Amniotic epithelial cell (primary cell): ENCODE measurements at regions not wholly inside any gene's neighbourhood (a gene's known extent, or its start where the extent isn't known, plus 50 kb on each side); places are given as distances from the start of the nearest gene placed in this dataset.
A peak's percentile ranks its signal among the peaks of the same experiment; 100 is the strongest.

ENCODE experiments used
- DNase-seq: peaks from one replicate; pipeline ENCODE4 v3.0.0-alpha.2; 2010; ENCODE audit warnings: low read depth

DNA sequence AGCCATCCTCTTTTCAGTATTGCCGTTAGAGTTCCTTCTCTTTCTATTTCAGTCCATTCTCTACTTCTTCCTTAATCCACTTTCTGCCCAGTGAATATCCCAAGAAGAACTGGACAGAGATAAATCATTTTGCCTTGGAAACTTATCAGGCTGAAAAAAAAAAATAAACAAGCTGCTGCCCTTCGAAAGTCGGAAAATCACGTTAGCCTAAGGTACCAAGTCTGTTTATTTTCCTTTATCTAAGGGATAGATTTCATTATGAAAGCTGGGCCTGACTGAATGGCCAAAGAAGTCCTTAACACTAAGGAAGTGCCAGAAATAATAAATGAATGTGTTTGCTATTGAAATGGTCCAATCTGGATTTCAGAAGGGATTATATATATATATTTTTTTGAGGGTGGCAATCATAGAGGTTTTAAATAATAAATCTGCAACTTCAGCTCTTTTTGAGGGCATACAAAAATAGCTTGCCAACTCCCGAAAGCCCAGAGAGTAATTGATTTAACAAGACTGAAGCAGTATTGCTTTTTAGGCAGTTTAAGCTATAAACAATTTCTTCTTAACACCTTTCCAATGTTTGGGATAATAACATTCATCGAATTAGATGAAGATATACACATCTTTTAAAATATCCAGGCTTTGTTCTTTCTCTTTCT lies 127.0 kb upstream of the STMND1 start:
- DNase-seq = no peak

- DNase-seq = no peak
Measured at GRCh38 chr6:16974387-16974673, 127.5 kb upstream of the STMND1 start.

DNA sequence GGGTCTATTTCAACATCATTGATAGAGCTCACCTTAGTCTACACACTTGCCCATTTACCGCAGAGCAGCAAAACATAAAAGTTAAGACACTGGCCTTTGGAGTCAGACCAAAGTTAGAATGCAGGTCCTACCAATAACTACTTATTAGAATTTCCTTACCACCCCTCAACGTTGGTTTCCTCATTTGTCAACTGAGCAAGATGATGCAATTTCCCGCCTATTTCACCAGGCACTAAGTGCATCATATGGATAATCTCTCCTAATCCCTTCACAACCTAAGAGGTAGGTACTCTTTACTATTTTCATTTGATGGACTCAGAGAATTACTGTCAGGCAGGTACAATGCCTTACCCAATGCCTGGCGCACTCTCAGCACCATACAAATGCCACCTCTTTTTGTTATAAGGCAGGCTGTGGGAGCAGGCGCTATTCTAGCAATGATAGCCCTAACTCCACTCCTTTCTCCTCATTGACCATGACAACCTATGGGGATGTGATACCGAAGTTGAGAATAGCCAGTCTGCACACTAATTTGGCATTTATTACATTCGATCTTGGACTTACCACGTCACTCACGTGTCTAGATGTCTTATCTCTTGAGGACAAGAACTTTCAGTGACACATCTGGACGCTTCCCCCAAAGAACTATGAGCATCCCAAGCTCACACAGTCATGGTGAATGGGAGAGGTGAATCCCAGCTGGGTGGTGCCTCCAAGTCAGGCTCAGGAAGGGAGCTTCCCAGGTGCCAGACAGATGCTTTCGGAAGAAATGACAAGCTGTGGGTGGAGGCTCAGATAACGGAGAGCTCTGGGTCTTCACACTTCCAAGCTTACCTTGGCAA lies 128.1 kb upstream of the STMND1 start:
- no peak for DNase-seq

DNA sequence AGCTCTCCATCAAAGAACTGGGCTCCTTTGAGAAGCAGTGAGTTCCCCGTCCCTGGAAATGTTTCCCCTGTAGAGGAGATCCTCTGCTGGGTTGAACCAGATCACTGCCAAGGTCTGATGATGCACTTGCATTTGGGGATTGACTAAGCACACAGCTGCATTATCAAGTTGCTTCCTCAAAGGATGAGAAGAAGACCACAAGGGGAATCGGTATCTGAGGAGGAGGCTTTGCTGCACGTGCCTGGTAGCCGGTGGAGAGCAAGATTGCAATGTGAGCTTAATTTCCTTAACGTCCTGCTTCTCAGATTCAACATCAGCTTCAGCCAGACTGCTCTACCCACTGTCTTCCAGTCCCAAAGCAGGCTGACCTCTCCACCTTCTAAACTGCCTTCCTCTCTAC lies 128.8 kb upstream of the STMND1 start:
- DNase-seq = no peak

- no peak for DNase-seq
Measured at GRCh38 chr6:16972535-16972934, 129.3 kb upstream of the STMND1 start.

DNA sequence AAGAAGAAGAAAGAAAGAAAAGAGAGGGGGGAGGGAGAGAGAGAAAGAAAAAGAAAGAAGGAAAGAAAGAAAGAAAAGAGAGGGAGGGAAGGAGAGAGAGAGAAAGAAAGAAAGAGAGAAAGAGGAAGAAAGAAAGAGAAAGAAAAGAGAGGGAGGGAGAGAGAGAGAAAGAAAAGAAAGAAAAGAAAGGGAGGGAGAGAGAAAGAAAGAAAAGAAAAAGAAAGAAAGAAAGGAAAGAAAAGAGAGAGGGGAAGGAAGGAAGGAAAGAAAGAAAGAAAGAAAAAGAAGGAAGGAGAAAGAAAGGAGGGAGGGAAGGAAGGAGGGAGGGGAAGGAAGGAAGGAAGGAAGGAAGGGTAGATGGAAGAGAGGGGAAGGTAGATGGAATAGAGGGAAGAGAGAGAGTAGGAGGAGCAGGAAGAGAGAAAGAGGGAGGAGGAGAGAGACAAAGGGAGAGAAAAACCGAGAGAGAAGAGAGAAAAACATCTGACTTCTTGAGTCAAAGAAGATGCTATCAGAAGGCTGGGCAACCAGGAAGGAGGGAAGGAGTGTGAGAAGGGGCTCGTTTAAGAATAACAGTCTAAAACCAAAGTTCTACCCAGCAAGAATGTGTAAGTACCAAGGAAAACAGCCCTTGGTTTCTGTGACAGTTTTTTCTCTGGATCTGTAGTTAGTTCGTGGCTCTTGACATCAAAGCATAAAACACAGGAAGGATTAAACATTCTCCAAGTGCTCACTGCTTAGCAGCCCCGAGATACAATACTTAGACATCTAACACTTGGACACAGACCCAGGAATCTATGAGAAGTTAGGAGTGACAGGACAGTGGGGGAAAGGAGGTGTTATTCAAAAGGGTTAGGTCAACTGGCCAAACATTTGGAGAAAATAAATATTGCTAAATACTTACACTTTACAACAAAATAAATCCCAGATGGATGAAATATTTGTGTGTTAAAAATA lies 131.9 kb upstream of the STMND1 start:
- no peak for DNase-seq

GRCh38 chr6:16968101-16968500 lies 133.7 kb upstream of the STMND1 start:
- no peak for DNase-seq

DNA sequence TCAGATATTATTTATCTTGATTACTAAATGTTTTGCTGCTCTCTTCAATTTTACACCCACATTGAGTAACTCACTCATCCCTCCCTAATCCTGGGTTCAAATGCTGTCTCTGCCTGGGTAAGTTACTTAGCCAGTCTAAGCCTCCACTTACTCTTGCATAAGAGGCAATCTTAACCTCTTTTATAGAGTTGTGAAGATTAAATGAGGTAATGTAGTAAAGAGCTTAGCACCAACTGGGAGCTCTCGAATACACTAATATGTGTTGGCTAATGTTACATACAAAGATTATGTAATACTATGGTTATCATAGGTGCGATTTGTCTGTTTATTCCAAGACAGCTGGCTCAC lies 134.4 kb upstream of the STMND1 start:
- DNase-seq = peak; percentile 70

- peak; percentile 77 for DNase-seq
Measured at GRCh38 chr6:16966791-16967469, 134.9 kb upstream of the STMND1 start.

DNA sequence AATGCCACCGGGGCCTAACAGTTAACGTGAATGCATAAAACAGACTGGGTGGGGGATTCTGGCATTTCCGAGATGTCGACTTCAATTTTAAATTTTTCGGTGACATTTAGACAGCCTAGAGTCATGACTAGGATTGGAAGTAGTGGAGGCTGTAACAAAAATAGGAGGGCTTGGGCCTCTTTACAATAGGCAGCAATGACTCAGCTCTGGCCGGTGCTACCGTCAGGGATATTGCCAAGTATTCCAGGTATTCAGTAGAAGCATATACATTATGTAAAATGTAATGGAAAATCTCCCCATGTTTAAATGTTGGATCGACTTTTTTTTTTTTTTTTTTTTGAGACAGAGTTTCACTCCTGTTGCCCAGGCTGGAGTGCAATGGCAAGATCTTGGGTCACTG lies 136.2 kb upstream of the STMND1 start:
- DNase-seq = no peak

DNA sequence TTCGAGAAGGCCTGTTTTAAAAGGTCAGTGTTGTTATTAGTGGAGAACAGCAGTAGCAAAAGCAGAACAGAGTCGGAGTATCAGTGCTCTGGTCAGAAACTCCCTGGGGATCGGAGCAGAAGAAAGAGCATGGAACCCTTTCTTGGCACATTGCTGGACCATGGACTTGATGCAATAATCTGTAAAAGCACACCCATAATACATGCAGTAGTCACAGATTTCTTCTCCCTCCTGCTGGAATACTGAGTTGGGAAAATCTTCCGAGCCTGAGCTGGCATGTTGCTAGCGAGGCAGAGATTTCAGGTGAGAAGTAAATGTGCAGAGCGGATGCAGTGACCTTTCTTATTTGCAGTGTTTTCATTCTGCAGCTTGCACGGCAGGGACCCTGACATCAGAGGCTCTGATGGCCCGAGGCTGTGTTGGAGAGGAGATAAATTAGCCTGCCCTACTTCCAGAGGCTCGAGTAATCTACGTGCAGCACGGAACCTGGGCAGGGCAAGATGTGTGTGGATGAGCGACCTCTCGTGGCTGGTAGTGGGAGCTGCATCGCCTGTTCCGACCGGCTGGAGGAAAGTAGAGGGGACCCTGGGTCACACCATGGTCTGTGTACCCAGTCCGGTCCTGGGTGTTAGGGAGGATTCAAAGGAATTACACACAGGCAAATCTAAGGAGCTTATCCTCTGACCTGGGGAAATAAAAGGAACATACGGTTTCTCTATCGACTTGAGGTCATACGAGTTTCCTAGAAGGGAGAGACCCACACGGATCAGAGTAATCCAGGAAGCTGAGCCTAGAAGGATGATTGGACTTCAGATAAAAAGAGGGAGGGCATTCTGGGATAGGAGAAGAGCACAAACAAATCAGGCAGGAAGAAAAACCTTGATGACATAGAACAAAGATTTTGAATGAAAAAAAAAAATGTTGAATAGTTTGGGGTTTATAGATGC lies 137.0 kb upstream of the STMND1 start:
- peak; percentile 61 for DNase-seq

DNA sequence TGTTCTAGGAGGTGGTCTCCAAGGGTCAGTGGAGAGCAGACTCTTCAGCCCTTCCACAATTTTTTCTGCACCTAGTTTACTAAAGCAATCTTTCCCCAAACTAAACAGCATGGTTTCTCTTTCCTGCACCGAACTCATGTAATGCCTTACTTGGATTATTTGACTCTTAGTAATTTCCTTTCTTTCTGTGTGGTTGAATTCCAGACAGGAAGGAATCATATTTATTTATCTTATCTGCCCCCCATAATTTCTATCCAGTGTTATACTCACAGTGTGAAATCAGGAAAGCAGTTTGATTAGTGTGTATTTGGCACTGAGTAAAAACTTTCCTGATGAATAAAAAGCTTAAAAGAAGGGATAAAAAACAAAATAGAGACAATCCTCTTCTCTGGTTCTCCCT lies 140.3 kb upstream of the STMND1 start:
- peak; percentile 12 for DNase-seq

- no peak for DNase-seq
Measured at GRCh38 chr6:16959789-16960188, 142.1 kb upstream of the STMND1 start.

DNA sequence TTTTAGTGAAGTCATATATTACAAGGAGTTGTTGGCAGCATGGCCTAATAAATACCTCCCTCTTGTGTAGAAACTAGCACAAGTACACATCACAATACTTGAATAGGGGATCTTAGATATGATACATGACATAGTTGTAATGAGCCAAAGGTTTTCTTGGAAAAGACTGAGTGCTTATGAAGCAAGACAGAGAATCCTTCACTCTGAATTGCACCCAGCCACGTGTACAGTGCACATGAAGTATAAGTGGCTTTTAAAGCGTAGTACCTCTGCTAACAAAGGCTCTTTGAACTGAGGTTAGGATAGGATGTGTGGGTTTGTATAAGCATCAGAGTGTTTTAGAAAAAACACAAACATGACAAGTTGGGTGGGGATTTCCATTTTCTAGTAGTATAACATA lies 145.5 kb upstream of the STMND1 start:
- DNase-seq = peak; percentile 5

GRCh38 chr6:16955899-16956298 lies 146.0 kb upstream of the STMND1 start:
- no peak for DNase-seq

- no peak for DNase-seq
Measured at GRCh38 chr6:16953905-16954304, 147.9 kb upstream of the STMND1 start.

- DNase-seq = no peak
Measured at GRCh38 chr6:16953446-16953845, 148.4 kb upstream of the STMND1 start.

DNA sequence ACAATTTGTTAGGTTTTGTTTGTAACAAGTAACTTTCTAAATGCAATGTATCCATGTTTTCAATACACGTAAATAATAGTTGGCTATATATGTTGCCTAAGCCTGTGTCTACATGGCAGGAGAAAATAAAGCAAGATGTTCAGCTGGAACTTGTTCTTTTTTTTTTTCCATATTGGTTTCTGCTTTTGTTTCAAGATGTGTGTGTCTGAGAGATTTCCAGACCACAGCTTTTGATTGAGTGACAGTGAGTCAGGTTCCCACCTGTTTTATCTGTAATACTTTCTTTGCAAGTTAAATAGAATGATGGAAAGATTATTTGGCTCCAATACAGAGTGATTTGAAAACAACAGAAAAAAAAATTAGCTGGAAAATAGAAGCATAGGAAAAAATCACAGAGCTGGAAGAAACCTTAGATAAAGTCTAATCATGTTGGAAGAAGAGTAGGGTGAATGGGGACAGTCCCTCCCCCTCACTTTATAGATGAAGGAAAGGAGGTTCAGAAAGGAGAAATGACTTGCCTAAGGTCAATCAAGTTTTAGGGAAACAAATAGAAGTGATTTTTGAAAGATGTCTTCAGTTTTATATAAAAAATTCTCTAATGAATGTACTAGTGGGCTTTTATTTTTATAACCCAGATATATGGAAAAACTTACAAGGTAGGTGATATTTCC lies 150.9 kb upstream of the STMND1 start:
- DNase-seq = no peak

GRCh38 chr6:16950302-16950701 lies 151.5 kb upstream of the STMND1 start:
- peak; percentile 39 for DNase-seq

GRCh38 chr6:16949716-16950115 lies 152.1 kb upstream of the STMND1 start:
- DNase-seq = no peak

DNA sequence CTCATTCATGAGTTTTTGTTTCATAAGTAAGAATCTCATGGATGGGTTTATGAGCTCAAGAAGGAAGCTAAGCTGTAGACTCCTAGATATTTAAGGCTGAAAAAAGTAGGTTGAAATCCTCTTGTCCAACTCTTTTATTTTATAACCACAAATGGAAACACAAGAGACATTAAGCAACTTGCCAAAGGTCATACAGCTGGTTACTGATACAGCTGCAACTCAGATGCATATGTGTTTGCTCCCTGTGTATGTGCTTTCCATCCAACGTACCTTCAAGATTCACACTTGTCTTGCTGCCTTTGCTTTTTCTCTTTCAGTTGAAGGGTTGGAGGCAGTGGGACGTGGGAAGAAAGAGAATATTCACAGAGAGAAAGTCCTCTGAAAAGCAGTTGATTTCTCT lies 153.5 kb upstream of the STMND1 start:
- DNase-seq = peak; percentile 36
